SU-DHL-6 (cell line): ENCODE measurements at regions not wholly inside any gene's neighbourhood (a gene's known extent, or its start where the extent isn't known, plus 50 kb on each side); places are given as distances from the start of the nearest gene placed in this dataset.

Experiments
- H2AFZ ChIP-seq: fragments of 200-600 bp; sonication (generic); 2 replicates; pipeline ENCODE4 v1.6.1; 2014; ENCODE audit warnings: low read depth, mild to moderate bottlenecking, moderate library complexity, mixed read lengths, antibody characterized with exemption, low read length; ENCODE audit not compliant: severe bottlenecking
- H3F3A ChIP-seq: fragments of 200-600 bp; shearing (Covaris generic); 2 replicates; pipeline ENCODE4 v1.6.0; 2016; ENCODE audit warnings: antibody characterized with exemption, mild to moderate bottlenecking; ENCODE audit not compliant: insufficient read depth
- H3K27ac ChIP-seq: fragments of 200-600 bp; sonication (generic); 2 replicates; pipeline ENCODE4 v1.5.1; 2016; ENCODE audit warnings: low read depth, mild to moderate bottlenecking, low read length, moderate library complexity, mixed read lengths
- H3K27me3 ChIP-seq: fragments of 200-600 bp; sonication (generic), shearing (Covaris generic); 2 replicates; pipeline ENCODE4 v1.6.0; 2014; ENCODE audit warnings: mild to moderate bottlenecking, low read length
- H3K36me3 ChIP-seq: fragments of 200-600 bp; sonication (generic); 2 replicates; pipeline ENCODE4 v1.6.1; 2014; ENCODE audit warnings: mild to moderate bottlenecking, low read length, mixed read lengths
- H3K4me2 ChIP-seq: fragments of 300-600, 200-600 bp; shearing (Covaris generic), sonication (generic); 2 replicates; pipeline ENCODE4 v1.6.0; 2014; ENCODE audit warnings: low read length, low read depth, mild to moderate bottlenecking; ENCODE audit not compliant: poor library complexity, severe bottlenecking
- H3K4me3 ChIP-seq: fragments of 200-600 bp; sonication (generic); 2 replicates; pipeline ENCODE4 v1.5.1; 2014; ENCODE audit warnings: antibody characterized with exemption, low read length, mild to moderate bottlenecking, mixed read lengths; ENCODE audit not compliant: insufficient read depth, poor library complexity, severe bottlenecking
- H3K79me2 ChIP-seq: fragments of 200-600 bp; sonication (generic); 2 replicates; pipeline ENCODE4 v1.6.1; 2014; ENCODE audit warnings: mild to moderate bottlenecking, low read length, moderate library complexity; ENCODE audit not compliant: insufficient read depth
- H3K9ac ChIP-seq: fragments of 200-600 bp; sonication (generic); 2 replicates; pipeline ENCODE4 v1.7.0; 2014; ENCODE audit warnings: mild to moderate bottlenecking, low read length
- H3K9me2 ChIP-seq: fragments of 200-600 bp; sonication (generic); replicated peaks from 2 replicates; pipeline ENCODE4 v1.6.1; 2014; ENCODE audit warnings: low read length; ENCODE audit not compliant: insufficient read depth
- H3K9me3 ChIP-seq: fragments of 200-600 bp; sonication (generic); 2 replicates; pipeline ENCODE4 v1.6.1; 2014; ENCODE audit warnings: low read length, mixed read lengths; ENCODE audit not compliant: insufficient read depth
- H4K20me1 ChIP-seq: fragments of 200-600 bp; sonication (generic); 2 replicates; pipeline ENCODE4 v1.6.1; 2014; ENCODE audit warnings: low read depth, mild to moderate bottlenecking, antibody characterized with exemption, low read length, moderate library complexity, mixed read lengths
- CTCF ChIP-seq: fragments of 200-600 bp; sonication (generic); IDR thresholded peaks from one replicate; pipeline ENCODE4 v1.5.1; 2017; ENCODE audit warnings: antibody characterized with exemption, mild to moderate bottlenecking, low read length, moderate library complexity; ENCODE audit not compliant: insufficient read depth, poor library complexity, severe bottlenecking
- EZH2phosphoT487 ChIP-seq: fragments of 200-600 bp; sonication (generic), shearing (Covaris generic); conservative IDR thresholded peaks from 2 replicates; pipeline ENCODE4 v1.6.1; 2018; ENCODE audit warnings: mild to moderate bottlenecking, antibody characterized with exemption, low read length, moderate library complexity, mixed read lengths

DNA sequence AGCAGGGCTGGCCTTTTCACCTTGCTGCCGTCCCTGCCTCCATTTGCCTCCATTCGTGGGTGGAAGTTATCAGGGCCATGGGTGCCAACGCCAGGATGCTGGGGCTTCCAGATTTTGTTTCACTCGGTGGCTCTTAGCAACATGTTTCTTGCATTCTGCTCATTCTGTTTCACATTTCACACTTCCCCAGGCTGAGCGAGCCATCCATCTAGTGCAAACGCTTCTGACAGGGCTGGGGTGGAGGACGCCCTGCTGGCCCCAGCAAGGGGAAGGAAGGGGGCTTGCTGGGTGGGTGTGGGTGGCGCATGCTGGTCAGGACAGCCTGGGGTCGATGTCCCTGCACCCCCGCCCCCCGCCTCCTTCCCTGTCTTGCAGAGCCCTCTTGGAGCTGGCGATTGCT is 165.2 kb downstream of the URI1 start:
- H3K9ac ChIP-seq = no peak overlapping the region
- no peaks in the 10 kb centered on the region for H3K9me2 ChIP-seq
- H3K27ac ChIP-seq = no peak overlapping the region
- H2AFZ ChIP-seq = no peak overlapping the region
- H3K9me3 ChIP-seq = no peaks in the 10 kb centered on the region
- H3K36me3 ChIP-seq = no peaks in the 10 kb centered on the region
- H3F3A ChIP-seq = no peaks in the 10 kb centered on the region
- no peak for TF ChIP-seq CTCF
- no peak for TF ChIP-seq EZH2phosphoT487
- H3K79me2 ChIP-seq = no peaks in the 10 kb centered on the region
- H3K27me3 ChIP-seq = no peaks in the 10 kb centered on the region
- H4K20me1 ChIP-seq = no peaks in the 10 kb centered on the region
- no peak overlapping the region for H3K4me2 ChIP-seq
- H3K4me3 ChIP-seq = no peak overlapping the region

DNA sequence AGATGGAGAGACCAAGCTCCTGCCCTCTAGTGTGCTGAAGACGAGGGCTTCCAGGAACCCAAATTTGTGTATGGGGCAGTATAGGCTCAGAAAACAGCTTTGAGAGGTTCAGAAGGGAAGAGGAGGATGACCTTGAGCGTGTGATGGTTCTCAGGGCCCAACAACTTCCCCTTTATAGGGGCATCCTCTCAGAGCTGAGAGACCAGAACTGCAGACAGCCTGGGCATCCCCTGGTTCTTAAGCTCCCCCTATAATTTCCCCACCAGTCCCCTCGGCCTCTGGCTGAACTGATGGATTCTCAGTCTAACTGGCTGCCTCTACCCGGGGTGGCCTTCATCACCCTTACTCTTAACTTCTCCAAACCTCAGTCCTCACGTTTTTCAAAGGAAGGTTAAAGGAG is 167.5 kb downstream of the URI1 start:
- no peaks in the 10 kb centered on the region for H4K20me1 ChIP-seq
- H3K9me3 ChIP-seq = no peaks in the 10 kb centered on the region
- no peaks in the 10 kb centered on the region for H3K79me2 ChIP-seq
- no peak overlapping the region for H3K9ac ChIP-seq
- H3K27me3 ChIP-seq = no peaks in the 10 kb centered on the region
- H3K9me2 ChIP-seq = no peaks in the 10 kb centered on the region
- H3K4me2 ChIP-seq = no peak overlapping the region
- no peaks in the 10 kb centered on the region for H3F3A ChIP-seq
- no peak for TF ChIP-seq EZH2phosphoT487
- TF ChIP-seq CTCF = no peak
- no peak overlapping the region for H2AFZ ChIP-seq
- H3K4me3 ChIP-seq = no peak overlapping the region
- H3K36me3 ChIP-seq = no peaks in the 10 kb centered on the region
- no peak overlapping the region for H3K27ac ChIP-seq

GRCh38 chr19:30111021-30111855 is 169.2 kb downstream of the URI1 start:
- H3K27ac ChIP-seq = no peak overlapping the region
- no peaks in the 10 kb centered on the region for H3K9me3 ChIP-seq
- no peaks in the 10 kb centered on the region for H3K79me2 ChIP-seq
- H3F3A ChIP-seq = no peaks in the 10 kb centered on the region
- H3K4me3 ChIP-seq = no peak overlapping the region
- H3K9me2 ChIP-seq = no peaks in the 10 kb centered on the region
- H3K9ac ChIP-seq = no peak overlapping the region
- H4K20me1 ChIP-seq = no peaks in the 10 kb centered on the region
- H2AFZ ChIP-seq = no peak overlapping the region
- H3K4me2 ChIP-seq = no peak overlapping the region
- H3K27me3 ChIP-seq = no peaks in the 10 kb centered on the region
- no peak for TF ChIP-seq EZH2phosphoT487
- no peak for TF ChIP-seq CTCF
- H3K36me3 ChIP-seq = no peaks in the 10 kb centered on the region
